HT1080 (cell line): ENCODE measurements at regions not wholly inside any gene's neighbourhood (a gene's known extent, or its start where the extent isn't known, plus 50 kb on each side); places are given as distances from the start of the nearest gene placed in this dataset.
"Not testable (repeated sequence)": the region's sequence is repeated elsewhere in the genome, so short reads cannot be mapped to it uniquely, and the experiment has no call there.

Source experiments
- DNase-seq: peaks from one replicate; pipeline ENCODE4 v3.0.0-alpha.2; 2015; ENCODE audit warnings: low read depth

DNA sequence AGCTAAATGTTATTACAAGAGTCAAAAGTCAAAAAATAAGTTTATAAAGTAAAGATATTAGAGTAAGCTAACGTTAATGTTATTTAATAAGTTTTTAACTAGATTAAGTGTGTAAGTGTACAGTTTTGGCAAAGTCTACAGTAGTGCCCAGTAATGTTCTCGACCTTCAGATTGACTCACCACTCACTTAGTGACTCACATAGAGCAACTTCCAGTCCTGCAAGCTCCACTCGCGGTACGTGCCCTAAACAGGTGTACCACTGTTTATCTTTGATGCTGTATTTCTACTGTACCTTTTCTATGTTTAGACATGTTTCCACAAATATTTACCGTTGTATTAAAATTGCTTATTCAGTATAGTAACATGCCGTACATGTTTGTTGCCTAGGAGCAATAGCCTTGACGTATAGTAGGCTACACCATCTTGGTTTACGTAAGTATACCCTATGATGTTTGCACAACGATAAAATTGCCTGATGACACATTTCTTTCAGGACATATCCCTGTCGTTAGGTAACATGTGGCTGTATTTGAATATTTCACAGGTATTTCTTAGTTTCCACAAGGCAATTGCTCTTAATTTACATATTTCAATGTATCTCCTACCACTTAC, 1641.9 kb upstream of the PIK3C3 start:
- peak; percentile 49 for DNase-seq

- no peak for DNase-seq
Observed at GRCh38 chr18:40307627-40308026, 1647.4 kb upstream of the PIK3C3 start.

DNA sequence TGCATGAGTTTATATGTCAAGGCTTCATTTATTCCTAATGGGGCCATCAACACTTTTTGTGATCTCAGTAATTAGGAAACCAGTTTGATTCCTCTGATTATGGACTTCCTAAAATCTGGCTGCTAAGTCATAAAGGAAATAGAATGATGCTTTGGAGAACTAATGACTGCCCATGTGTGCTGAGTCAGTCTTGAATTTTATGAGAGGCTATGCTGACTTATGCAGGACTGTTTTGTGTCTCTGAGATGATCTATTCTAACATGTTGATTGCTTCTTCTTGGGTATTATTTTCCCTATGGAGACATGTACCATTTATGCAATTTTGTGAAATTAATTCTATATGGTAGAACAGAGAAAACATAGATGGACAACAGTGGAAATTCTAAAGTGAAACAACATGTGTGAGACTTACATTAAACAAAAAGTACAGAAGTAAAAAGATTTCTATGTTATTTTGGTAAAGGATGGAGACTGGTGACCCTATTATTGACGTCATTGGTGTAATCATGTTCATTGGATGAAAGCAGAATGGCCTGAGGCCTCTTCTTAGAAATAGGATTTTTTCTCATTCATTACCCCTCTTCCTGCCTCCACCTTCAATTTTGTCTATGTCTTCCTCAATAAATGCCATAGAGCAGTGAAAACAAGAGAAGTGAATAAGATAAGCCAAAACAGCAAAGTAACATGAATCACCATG, 1658.2 kb upstream of the PIK3C3 start:
- DNase-seq = no peak

DNA sequence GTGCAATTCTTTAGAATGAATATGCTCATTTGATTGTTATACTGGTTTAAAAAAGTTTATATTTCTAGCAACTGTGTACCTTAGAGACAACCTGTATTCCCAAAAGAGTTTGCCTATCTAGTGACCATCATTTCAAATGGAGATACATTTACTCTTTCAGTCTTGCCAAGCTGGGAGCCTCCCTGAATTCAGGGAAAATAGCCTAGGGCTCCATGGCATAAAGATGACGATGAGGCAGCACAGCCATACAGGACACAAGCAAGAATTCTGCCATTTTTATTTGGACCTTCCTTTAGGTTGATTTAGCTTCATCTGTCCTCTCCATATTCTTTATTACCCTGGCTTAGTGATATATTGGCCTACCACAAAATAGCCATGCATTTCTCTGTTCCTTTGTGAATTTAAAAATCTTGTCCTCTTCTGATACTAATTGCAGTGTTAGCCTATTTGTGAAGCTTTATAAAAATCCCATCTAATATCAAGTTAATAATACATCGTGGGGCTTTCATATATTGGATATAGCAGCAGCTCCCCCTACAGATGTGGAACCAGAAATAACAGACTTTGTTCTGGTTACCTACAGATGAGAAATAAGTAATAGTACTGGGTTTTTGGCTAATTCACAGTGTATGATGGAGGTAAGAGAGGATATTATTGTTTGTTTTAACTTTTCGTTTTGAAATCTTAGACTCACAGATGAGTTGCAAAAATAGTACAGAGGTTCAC, 1661.9 kb upstream of the PIK3C3 start:
- no peak for DNase-seq

- DNase-seq = no peak
Observed at GRCh38 chr18:40283560-40283959, 1671.5 kb upstream of the PIK3C3 start.

DNA sequence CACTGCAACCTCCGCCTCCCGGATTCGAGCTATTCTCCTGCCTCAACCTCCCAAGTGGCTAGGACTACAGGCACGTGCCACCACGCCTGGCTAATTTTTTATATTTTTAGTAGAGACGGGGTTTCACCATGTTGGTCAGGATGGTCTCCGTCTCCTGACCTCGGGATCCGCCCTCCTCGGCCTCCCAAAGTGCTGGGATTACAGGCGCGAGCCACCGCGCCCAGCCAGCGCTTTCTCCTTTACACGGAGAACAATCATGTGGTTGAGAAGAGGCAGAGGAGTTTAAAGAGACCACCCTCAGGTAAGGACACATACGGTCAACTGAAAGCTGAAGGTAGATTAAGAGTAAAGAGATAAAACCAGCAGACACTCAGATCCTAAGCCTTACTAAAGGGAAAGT, 1673.7 kb upstream of the PIK3C3 start:
- DNase-seq = not testable (repeated sequence)

GRCh38 chr18:40274618-40275196, 1680.3 kb upstream of the PIK3C3 start:
- no peak for DNase-seq

DNA sequence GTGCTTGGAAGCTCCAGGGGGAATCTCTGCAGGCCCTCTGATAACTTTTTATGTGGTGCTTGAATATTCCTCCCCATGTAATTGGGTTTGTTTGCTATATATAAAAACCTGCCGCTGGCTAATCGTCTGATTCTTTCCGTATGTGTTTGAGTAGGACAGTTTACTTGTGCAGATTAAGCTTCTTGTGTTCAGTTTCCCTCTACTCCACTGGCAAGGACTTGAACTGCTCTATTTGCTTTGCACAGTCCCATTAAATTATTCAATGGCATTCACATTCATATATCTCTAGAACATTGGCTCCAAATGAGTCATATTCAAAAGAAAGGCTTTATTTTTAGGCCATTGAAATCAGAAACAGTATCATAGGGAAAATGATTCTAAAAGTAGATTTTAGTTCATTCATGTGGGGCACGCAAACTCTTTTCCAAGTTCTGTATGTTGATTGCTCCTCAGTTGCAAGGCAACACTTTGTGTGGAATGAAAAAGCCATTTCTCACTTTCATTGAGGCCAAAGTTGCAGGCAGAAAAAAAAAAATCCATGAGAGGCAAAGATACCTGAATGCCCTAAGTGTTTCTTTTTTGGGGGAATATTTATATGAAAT, 1682.3 kb upstream of the PIK3C3 start:
- no peak for DNase-seq

- DNase-seq = no peak
Observed at GRCh38 chr18:40259115-40259835, 1695.8 kb upstream of the PIK3C3 start.

DNA sequence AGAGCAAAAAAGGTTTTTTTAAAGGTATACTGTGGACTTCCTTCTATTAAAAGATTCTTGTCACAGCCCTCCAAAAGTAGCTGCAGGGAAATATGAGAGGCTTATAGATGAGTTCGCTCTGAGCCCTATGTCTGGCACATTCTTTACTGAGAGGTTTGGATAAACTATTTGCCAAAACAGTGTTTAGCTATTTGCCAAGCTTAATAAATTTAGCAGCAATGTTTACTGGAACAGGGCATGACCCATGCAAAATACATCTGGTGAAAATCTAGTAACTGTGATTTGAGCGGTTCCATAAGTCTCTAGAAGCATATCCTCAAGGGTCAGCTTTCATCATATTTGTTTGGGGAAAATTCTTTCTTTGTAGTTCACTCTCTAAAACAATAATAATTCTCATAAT, 1696.7 kb upstream of the PIK3C3 start:
- DNase-seq = no peak

DNA sequence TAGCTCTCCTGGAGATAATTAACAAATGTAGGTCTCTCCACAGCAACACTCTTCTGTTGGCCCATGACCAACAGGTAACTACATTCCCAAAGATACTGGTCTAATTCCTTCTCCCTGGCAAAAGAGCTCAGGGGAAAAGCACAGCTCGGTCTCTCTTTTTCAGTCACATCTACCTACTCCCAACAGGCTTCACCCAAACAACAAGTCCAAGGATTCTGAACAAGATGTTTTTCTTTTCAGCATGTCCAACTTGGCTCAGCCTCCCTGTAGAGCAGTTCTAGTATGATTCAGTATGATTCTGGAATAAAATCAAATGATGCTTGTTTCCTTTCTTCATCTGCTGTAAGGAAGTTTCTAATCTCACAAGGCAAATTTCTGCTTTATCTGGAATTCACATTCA, 1704.8 kb upstream of the PIK3C3 start:
- DNase-seq = no peak

- peak; percentile 71 for DNase-seq
Observed at GRCh38 chr18:40249390-40250080, 1705.5 kb upstream of the PIK3C3 start.

DNA sequence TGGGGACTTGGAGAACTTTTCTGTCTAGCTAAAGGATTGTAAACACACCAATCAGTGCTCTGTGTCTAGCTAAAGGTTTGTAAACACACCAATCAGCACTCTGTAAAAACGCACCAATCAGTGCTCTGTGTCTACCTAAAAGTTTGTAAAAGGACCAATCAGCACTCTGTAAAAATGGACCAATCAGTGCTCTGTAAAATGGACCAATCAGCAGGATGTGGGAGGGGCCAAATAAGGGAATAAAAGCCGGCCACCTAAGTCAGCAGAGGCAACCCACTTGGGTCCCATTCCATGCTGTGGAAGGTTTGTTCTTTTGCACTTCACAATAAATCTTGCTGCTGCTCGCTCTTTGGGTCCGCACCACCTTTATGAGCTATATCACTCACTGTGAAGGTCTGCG, 1709.4 kb upstream of the PIK3C3 start:
- DNase-seq = not testable (repeated sequence)

- no peak for DNase-seq
Observed at GRCh38 chr18:40243607-40244006, 1711.4 kb upstream of the PIK3C3 start.

- DNase-seq = no peak
Observed at GRCh38 chr18:40235836-40236235, 1719.2 kb upstream of the PIK3C3 start.

DNA sequence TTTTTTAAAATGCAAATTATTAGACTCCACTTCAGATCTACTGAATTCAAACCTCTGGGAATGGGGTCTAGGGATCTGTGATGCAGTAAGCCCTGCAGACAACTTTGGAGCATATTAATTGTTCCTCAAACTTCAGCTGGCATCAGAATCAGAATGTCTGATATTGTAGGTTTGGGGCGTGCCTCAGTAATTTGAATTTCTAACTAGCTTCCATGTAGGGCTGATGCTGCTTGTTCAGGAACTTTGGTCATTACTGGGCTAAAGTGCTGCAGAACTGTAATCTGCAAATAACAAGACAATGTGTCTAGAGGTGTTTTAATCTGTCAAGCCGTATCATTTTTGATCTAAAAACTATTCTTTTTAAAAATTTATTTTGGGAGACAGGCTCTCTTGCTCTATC, 1719.7 kb upstream of the PIK3C3 start:
- DNase-seq = no peak

DNA sequence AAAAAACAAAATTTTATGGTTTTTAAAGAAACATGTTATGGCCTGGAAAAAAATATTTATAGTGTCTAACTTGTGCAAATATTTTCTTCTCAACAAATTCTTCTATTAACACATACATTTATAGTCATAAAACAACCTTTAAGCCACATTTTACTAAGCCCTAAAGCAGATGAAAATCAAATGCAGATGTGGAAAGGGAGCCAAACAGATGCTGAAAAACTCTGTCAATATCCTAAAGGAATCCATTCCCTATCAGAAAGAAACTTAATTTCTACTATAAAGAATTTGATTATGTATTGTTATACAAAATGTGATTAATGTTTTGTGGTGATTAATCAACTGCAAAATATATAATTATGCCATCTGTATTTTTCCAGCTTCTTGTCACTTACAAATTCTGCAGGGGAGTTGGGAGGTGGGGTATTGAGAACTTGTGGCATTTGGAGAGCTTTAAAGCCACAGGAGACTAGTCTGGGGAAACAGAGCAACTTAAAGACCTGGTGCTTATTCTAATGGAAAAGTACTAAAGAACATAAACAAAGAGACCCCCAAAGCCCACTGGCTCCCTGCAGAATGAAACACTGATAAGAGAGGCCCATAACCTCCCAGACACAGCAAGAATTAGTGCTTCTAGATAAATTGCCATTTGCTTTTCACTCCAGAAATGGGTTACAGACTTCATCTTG, 1721.0 kb upstream of the PIK3C3 start:
- no peak for DNase-seq

GRCh38 chr18:40222776-40223175, 1732.3 kb upstream of the PIK3C3 start:
- DNase-seq = peak; percentile 12

DNA sequence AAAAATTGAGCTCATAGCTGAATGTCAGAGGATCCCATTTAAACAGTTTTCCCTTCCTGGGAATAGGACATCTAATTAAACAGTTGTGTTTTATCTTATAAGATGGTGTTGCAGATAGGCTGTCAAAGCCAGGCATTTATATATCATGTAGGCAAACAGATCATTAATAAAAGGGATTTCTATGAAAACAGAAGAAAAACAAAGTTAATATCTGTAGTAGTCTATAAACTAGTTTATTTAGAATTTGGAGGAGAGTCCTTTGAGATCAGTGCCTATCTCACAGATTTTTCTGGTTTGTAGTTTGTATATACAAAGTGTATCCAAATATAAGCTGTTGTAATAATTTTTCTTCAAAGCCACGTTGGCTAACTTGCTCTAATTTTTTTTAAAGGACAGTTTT, 1738.2 kb upstream of the PIK3C3 start:
- no peak for DNase-seq

DNA sequence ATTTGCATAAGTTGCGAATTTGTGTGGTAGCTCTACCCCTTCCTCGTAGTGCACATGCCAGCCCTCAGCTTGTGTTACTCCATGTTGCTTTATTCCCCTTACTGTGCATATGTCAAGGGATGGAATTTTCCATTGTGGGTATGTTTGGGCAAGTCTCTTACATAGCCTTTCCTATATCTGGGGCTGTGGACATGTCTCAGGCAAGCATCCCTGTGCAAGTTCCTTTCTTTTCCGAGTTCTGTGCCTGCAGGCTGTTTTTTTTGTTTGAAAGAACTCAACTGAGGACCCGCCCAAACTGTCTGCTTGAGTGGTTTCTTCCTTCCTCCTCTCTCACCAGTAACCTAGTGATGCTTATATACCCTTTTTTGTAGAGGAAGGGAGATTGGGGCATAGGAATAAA, 1739.1 kb upstream of the PIK3C3 start:
- peak; percentile 12 for DNase-seq
